IPS-NIHi7 (cell line): ENCODE measurements at regions not wholly inside any gene's neighbourhood (a gene's known extent, or its start where the extent isn't known, plus 50 kb on each side); places are given as distances from the start of the nearest gene placed in this dataset.

Experiments
- DNase-seq: peaks from one replicate; pipeline ENCODE4 v3.0.0; 2012; ENCODE audit warnings: mixed read lengths; ENCODE audit errors: extremely low spot score

DNA sequence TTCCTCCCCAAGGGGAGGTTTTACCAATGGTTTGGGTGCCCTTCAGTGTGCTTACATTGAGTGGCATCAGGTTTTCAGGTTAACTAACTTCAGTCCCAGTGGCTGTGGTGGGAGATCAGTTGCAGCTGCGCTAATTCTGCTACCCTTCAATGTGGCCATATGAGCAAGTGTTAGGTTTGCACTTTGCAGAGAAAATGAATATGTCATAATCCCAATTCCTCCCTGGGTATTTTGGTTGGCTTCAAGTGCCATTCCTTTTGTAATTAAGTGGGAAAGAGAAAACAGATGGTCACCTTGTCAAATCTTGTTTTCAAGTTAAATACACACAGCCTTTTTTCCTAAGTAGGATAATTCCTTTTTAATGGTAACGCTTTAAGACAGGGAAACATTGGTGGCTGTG lies 236.2 kb downstream of the TLE4 start:
- DNase-seq = no peak

DNA sequence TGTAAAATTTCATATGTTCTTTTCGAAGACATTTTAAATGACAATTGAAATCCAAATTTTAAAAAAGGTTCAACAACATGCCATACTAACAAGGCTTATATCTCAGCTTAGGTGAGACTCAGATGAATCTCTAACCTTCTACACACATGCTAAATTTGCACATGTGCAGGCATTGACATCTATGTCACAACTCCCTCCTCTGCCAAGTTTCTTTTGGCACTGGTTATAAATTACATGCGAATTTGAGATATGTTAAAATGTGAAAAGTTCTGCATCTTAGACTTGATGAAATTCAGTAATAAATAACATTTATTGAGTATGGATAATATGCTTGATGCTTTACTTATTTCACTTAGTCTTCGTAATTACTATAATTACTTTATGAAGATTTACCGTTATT lies 234.3 kb downstream of the TLE4 start:
- no peak for DNase-seq

GRCh38 chr9:79801459-79801858 lies 229.7 kb downstream of the TLE4 start:
- no peak for DNase-seq

GRCh38 chr9:79800578-79800977 lies 228.8 kb downstream of the TLE4 start:
- DNase-seq = no peak

GRCh38 chr9:79799691-79800335 lies 228.0 kb downstream of the TLE4 start:
- DNase-seq = no peak

DNA sequence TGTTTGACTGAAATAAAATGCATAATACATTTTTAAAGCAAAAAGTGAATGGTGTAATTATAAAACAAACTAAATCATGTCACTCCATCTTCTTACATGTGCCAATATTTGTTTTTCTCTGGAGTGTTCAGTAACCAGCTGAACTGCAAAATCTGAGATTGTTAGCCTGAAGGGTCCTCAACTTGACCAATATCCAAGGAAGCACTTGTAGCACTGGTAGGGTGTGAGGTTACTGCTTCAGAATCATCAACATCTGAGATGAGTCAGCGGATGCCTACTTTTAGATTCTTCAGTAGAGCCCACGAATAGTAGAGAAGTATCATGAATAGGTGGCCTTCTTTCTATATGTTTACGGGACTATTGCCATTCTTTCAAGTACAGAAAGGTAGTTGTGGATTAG lies 226.7 kb downstream of the TLE4 start:
- DNase-seq = no peak

GRCh38 chr9:79796411-79796810 lies 224.6 kb downstream of the TLE4 start:
- DNase-seq = no peak

DNA sequence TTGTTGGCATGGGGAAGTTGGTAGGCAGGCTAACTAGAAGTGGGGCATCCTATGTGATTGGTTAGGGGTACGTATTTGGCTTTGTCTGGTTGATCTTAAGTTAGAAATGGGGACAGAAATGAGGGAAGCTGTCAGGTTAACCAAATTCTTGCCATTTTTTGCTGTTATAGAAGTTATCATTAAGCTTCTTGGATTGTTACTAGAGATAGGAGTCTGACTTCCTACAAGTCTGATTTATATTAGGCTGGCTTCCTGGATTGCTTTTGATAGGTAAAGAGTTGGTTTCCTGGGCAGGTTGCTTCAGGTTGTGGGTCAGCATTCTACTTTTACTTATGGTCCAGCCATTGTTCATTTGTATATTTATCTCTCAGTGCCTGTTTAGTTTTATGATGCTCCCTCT lies 216.9 kb downstream of the TLE4 start:
- DNase-seq = no peak

DNA sequence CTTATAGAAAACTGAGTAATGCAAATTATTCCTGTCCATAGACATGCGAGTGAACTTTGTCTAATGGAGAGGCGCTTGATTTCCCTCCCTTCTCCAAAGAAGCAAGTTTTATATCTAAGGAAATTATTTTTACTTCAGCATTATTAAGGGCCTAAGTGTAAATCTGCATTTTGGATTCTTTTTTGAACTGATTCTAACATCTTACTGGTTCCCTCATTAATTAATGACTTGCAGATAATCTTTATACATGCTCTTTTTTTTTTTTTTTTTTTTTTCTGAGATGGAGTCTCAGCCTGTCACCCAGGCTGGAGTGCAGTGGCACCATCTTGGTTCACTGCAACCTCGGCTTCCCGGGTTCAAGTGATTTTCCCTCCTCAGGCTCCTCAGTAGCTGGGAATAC lies 209.5 kb downstream of the TLE4 start:
- no peak for DNase-seq

GRCh38 chr9:79780559-79780958 lies 208.8 kb downstream of the TLE4 start:
- DNase-seq = no peak

DNA sequence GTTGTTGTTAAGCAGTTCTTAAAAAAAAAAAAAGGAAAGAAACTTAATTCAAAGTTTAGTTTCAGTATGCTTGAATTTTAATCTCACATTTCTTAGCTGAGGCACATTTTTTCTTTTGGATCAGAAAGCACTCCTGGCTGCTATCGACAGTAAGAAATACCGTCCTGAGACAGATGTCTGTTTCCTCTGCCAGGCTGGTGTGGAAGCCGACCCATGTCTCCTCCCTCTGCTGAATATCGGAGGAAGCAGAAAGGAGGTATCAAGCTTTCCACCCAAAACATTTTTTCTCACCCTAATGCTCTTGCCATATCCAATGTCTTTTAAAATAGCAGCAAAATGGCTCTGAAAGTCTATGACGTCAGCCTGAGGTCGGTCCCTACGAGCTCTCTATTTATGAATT lies 208.1 kb downstream of the TLE4 start:
- DNase-seq = no peak

- DNase-seq = no peak
Observed at GRCh38 chr9:79778581-79778980, 206.8 kb downstream of the TLE4 start.

DNA sequence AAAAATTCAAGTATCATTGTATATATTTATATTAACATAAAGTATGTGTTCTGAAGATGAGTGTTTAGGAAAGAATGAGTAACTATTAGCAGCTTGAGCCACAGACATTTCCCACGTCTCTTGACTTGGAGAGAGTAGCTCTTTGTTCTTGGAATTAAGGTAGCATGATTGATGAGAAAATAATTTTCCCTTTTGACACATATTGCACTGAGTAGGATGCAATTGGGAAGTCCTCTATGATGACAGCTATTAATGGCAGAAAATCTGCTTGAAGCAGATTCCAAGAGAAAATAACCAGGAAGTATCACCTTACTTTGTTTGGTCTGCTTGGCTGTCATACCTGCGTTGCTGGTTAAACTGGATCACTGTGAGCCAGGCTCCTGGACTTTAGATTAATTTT lies 204.8 kb downstream of the TLE4 start:
- no peak for DNase-seq
